ENCODE measurements at regions not wholly inside any gene's neighbourhood (a gene's known extent, or its start where the extent isn't known, plus 50 kb on each side); places are given as distances from the start of the nearest gene placed in this dataset.
"Not testable (repeated sequence)": the region's sequence is repeated elsewhere in the genome, so short reads cannot be mapped to it uniquely, and the experiment has no call there.

- no peak overlapping the region for H3K4me3 Mint-ChIP-seq
- H3K36me3 Mint-ChIP-seq (ENCODE audit: low read depth), result no peaks in the 10 kb centered on the region
- H3K27ac Mint-ChIP-seq, result no peak overlapping the region
- H3K4me1 Mint-ChIP-seq (ENCODE audit: low read depth), result no peaks in the 10 kb centered on the region
- no peak for ATAC-seq
- DNase-seq, result no peak
- POLR2A ChIA-PET, result no interaction called here
- no peaks in the 10 kb centered on the region for H3K9me3 Mint-ChIP-seq (ENCODE audit: insufficient read depth)
- CTCF ChIA-PET, result no interaction called here
- no peaks in the 10 kb centered on the region for H3K27me3 Mint-ChIP-seq (ENCODE audit: low read depth)
Observed at GRCh38 chr11:71327156-71328085, 75.0 kb upstream of the SHANK2 start.

- Mint-ChIP-seq H3K27me3 (ENCODE audit: low read depth) (no peaks in the 10 kb centered on the region), H3K4me1 (ENCODE audit: low read depth) (no peaks in the 10 kb centered on the region), H3K4me3 (no peak overlapping the region), H3K27ac (no peak overlapping the region), H3K36me3 (ENCODE audit: low read depth) (no peaks in the 10 kb centered on the region), H3K9me3 (ENCODE audit: insufficient read depth) (no peaks in the 10 kb centered on the region)
- DNase-seq (no peak), ATAC-seq (no peak)
- ChIA-PET CTCF (no interaction called here), POLR2A (no interaction called here)
Observed at GRCh38 chr11:71326328-71326940, 74.1 kb upstream of the SHANK2 start.

GRCh38 chr11:71325418-71326327 lies 73.3 kb upstream of the SHANK2 start:
- Mint-ChIP-seq H3K27me3 (ENCODE audit: low read depth) (no peaks in the 10 kb centered on the region), H3K36me3 (ENCODE audit: low read depth) (no peaks in the 10 kb centered on the region), H3K4me1 (ENCODE audit: low read depth) (no peaks in the 10 kb centered on the region), H3K4me3 (no peak overlapping the region), H3K27ac (no peak overlapping the region), H3K9me3 (ENCODE audit: insufficient read depth) (no peaks in the 10 kb centered on the region)
- ATAC-seq (no peak), DNase-seq (no peak)
- POLR2A ChIA-PET, result no interaction called here
- CTCF ChIA-PET, result no interaction called here

GRCh38 chr11:71324788-71325417 lies 72.5 kb upstream of the SHANK2 start:
- no peak overlapping the region for H3K4me3 Mint-ChIP-seq
- H3K9me3 Mint-ChIP-seq (ENCODE audit: insufficient read depth), result no peaks in the 10 kb centered on the region
- DNase-seq, result no peak
- POLR2A ChIA-PET, result no interaction called here
- H3K27me3 Mint-ChIP-seq (ENCODE audit: low read depth), result no peaks in the 10 kb centered on the region
- ATAC-seq, result no peak
- H3K27ac Mint-ChIP-seq, result no peak overlapping the region
- H3K36me3 Mint-ChIP-seq (ENCODE audit: low read depth), result no peaks in the 10 kb centered on the region
- CTCF ChIA-PET, result no interaction called here
- H3K4me1 Mint-ChIP-seq (ENCODE audit: low read depth), result no peaks in the 10 kb centered on the region

- ChIA-PET POLR2A (no interaction called here), CTCF (no interaction called here)
- H3K27ac Mint-ChIP-seq, result no peak overlapping the region
- ATAC-seq, result no peak
- no peaks in the 10 kb centered on the region for H3K27me3 Mint-ChIP-seq (ENCODE audit: low read depth)
- DNase-seq, result no peak
- no peaks in the 10 kb centered on the region for H3K36me3 Mint-ChIP-seq (ENCODE audit: low read depth)
- H3K4me3 Mint-ChIP-seq, result no peak overlapping the region
- no peaks in the 10 kb centered on the region for H3K9me3 Mint-ChIP-seq (ENCODE audit: insufficient read depth)
- H3K4me1 Mint-ChIP-seq (ENCODE audit: low read depth), result no peaks in the 10 kb centered on the region
Observed at GRCh38 chr11:71323876-71324526, 71.6 kb upstream of the SHANK2 start.

- POLR2A ChIA-PET, result no interaction called here
Observed at GRCh38 chr11:71322861-71323582, 70.6 kb upstream of the SHANK2 start.

GRCh38 chr11:71322192-71322735 lies 69.9 kb upstream of the SHANK2 start:
- no peak for ATAC-seq
- Mint-ChIP-seq H3K9me3 (ENCODE audit: insufficient read depth) (peaks cover 11% of the 10 kb centered on the region), H3K27ac (no peak overlapping the region), H3K4me1 (ENCODE audit: low read depth) (no peaks in the 10 kb centered on the region), H3K27me3 (ENCODE audit: low read depth) (no peaks in the 10 kb centered on the region), H3K36me3 (ENCODE audit: low read depth) (peaks cover 2% of the 10 kb centered on the region), H3K4me3 (no peak overlapping the region)
- DNase-seq, result no peak
- ChIA-PET CTCF (no interaction called here), POLR2A (no interaction called here)

More at GRCh38 chr11:71322861-71323582, 70.6 kb upstream of the SHANK2 start:
- H3K9me3 Mint-ChIP-seq (ENCODE audit: insufficient read depth), result peaks cover 6% of the 10 kb centered on the region
- H3K36me3 Mint-ChIP-seq (ENCODE audit: low read depth), result no peaks in the 10 kb centered on the region
- H3K4me3 Mint-ChIP-seq, result no peak overlapping the region
- H3K27me3 Mint-ChIP-seq (ENCODE audit: low read depth), result no peaks in the 10 kb centered on the region
- ATAC-seq, result no peak
- CTCF ChIA-PET, result no interaction called here
- no peak for DNase-seq
- H3K27ac Mint-ChIP-seq, result no peak overlapping the region
- H3K4me1 Mint-ChIP-seq (ENCODE audit: low read depth), result no peaks in the 10 kb centered on the region

- CTCF ChIA-PET, result no interaction called here
- Mint-ChIP-seq H3K4me3 (no peak overlapping the region), H3K27ac (no peak overlapping the region), H3K4me1 (ENCODE audit: low read depth) (no peaks in the 10 kb centered on the region), H3K9me3 (ENCODE audit: insufficient read depth) (peaks cover 12% of the 10 kb centered on the region), H3K36me3 (ENCODE audit: low read depth) (peaks cover 2% of the 10 kb centered on the region), H3K27me3 (ENCODE audit: low read depth) (no peaks in the 10 kb centered on the region)
- POLR2A ChIA-PET, result no interaction called here
- DNase-seq (no peak), ATAC-seq (no peak)
Observed at GRCh38 chr11:71321433-71322191, 69.2 kb upstream of the SHANK2 start.

GRCh38 chr11:71316701-71317100 lies 64.3 kb upstream of the SHANK2 start:
- ChIA-PET CTCF (no interaction called here), POLR2A (no interaction called here)
- no peak for ATAC-seq
- Mint-ChIP-seq H3K9me3 (ENCODE audit: insufficient read depth) (peaks cover 17% of the 10 kb centered on the region), H3K36me3 (ENCODE audit: low read depth) (peaks cover 2% of the 10 kb centered on the region), H3K27ac (no peak overlapping the region), H3K4me1 (ENCODE audit: low read depth) (no peaks in the 10 kb centered on the region), H3K27me3 (ENCODE audit: low read depth) (peaks cover 4% of the 10 kb centered on the region), H3K4me3 (no peak overlapping the region)
- no peak for DNase-seq

GRCh38 chr11:71312616-71313015 lies 60.2 kb upstream of the SHANK2 start:
- H3K9me3 Mint-ChIP-seq (ENCODE audit: insufficient read depth); H3K27ac Mint-ChIP-seq; H3K27me3 Mint-ChIP-seq (ENCODE audit: low read depth); H3K4me3 Mint-ChIP-seq; DNase-seq; ATAC-seq; H3K36me3 Mint-ChIP-seq (ENCODE audit: low read depth); POLR2A ChIA-PET; CTCF ChIA-PET; H3K4me1 Mint-ChIP-seq (ENCODE audit: low read depth): not testable (repeated sequence)

All from activated CD8-positive, alpha-beta T cell treated with anti-CD3 and anti-CD28 coated beads, Interleukin-2, amount 10 ng/mL, durations not matched to agents 7 days and 5 days (primary cell).